ENCODE measurements at regions not wholly inside any gene's neighbourhood (a gene's known extent, or its start where the extent isn't known, plus 50 kb on each side); places are given as distances from the start of the nearest gene placed in this dataset.
"Not testable (repeated sequence)": the region's sequence is repeated elsewhere in the genome, so short reads cannot be mapped to it uniquely, and the experiment has no call there.

DNA sequence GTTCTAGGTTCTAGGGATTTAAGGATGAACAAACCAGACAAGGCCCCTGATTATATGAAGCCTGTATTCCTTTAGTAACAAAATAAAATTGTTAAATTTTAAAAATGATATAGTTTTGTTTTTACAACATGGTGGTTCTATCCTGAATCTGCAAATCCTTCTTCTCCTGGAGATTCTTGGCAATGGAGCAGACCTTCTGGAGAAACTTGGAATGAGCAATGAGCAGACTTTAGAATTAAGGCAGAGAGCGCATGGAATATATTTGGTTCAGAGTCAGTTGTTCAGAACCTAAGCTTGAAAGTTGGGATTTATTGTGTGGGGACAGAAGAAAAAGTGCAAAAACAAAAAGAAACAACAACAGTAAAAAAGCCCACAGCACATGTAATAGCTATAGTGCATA, 381.1 kb downstream of the ADGRL2 start:
- intact Hi-C loops (cut with micrococcal nuclease): no loop called here

DNA sequence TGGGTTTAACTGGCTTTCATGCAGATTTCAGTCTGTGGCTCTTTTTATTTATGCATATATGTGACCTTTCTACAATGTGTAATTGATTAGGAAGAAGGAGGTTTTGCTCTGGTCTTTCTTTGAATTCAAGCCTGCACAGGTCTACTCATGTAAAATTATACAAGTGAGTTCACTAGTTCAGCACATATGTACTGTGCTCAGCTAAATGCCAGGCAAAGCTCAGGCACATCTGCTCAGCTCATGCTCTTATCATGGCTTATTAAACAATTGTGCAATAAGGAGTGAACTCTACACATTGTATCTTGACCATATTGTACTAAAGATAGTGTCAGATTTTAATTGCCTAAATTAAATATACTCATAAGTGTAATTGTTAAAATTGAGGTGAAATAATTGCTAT, 378.4 kb downstream of the ADGRL2 start:
- intact Hi-C loops (cut with micrococcal nuclease): no loop called here

DNA sequence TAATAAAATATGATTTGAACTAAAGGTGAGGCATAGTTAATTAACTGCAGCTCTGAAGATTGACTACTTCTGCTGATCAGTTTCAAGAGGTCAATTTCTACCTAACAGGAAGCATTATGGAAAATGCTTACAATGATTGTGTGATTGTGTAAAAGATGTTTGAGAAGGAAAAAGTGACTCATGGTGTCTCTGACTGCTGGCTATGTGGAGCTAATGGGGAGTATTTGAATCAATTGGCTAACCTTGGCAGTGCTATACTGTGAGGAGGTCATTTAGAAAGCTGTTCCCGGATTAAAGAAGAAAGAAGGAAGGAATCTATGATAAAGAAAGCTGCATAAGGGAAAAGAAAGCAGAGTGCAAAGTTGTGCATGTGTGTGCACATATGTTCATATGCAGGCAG, 376.5 kb downstream of the ADGRL2 start:
- intact Hi-C loops (cut with micrococcal nuclease): no loop called here

DNA sequence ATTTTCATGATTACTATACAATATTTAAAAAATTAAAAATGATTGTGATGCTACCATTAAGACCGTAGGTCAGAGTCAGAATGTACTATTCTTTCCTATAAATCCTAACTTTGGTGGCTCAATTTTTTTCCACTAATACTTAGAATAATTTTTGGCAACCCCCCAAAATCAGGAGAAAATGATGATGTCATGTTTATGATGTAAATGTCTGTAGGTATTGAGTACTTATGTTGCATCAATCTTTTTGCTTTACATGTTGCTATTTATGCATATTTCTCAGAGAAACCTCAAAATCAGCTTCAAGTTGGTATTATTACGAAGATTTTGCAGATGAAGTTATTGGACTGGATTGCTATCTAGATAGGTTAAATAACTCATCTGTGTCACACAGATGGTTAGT, 371.2 kb downstream of the ADGRL2 start:
- intact Hi-C loops (cut with micrococcal nuclease): no loop called here

DNA sequence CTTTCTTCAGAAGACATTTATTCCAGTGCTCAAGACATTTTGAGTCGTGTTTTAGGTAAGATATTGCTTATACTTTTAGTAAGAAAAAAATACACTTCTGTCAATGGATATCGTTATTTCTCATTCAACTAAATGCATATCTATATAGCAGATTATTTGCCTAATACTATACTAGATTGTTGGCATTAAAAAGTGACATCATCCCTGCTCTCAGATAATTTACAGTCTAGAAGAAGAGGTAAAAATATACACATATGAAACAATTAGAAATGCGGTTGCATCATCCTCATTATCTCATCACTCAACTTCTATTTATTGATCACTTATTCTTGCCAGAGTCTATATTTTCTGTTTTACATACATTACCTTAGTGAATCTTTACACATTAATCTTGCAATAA, 367.7 kb downstream of the ADGRL2 start:
- intact Hi-C loops (cut with micrococcal nuclease): no loop called here

DNA sequence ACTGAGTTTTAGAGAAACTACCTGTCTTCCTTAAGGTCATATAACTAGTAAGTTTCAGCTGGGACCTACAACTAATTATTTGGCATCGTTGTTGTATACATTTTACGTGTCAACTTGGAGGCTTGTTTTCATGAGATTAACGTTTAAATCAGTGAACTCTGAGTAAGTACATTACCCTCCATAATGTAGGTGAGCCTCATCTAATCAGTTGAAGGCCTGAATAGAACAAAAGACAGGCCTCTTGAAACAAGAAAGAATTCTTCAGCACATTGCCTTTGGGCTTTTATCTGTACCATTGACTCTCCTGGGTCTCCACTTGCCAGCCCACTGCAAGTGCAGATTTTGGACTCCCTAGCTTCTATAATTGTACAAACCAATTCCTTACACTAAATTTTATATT, 364.6 kb downstream of the ADGRL2 start:
- intact Hi-C loops (cut with micrococcal nuclease): no loop called here

DNA sequence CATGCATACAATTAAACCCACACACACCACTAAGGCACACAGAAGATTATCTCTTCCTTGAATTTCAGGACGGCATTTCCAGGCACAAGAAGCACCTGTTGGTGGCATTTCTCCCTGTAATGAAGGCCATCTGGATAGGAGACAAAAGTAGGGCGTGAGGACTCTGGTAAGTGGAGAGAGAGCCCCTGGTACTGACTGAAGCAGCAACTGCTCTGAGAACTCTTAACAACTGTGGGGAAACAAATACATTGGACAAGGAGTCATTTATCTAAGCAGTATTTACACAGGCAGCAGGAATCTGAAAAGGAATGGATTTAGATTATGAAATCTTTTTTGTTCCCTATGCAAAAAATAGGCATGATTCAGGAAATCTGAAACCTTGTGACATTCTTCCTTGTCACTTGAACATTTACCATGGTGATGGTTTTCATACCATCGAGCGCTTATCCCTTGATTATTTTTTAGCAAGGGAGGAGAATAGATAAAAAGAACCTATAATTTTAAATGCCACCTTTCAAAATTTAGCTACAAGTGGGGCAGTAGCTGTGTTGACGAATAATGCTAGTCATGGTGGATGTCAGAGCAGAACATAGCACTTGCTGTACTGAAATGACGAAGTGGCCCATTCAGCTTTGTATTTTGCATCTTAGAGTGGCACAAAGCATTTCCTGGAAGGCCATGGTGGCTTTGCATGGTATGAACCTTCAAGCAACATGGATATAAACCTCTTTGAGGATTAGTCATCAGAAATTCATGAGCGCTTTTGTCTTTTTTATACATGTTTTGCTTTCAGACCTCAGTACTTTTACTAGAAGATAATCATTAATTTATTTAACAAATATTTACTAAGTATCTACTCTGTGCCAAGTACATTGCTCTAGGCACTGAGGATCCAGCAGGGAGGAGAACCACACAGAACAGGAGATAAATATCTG, 362.0 kb downstream of the ADGRL2 start:
- intact Hi-C loops (cut with micrococcal nuclease): no loop called here

DNA sequence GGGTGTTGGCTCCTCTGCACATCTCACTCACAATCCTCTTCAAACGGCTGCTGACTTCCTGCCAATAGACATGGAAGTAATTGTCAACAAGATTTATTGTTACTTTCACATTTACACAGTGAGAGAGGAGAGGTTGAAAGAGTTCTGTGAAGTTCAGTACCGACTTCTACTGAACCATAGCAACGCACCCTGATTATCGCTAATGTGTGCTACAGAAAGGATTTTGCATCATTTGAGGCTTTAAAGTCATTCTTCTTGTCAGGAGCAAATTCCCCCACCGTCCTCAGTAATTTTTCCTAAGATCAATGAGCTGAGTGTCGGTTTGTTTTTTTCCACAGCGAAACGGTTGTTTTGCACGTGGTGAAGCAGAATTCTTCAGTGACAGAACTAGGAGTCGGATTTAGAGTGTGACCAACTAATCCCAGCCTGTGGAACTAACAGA, 361.0 kb downstream of the ADGRL2 start:
- intact Hi-C loops (cut with micrococcal nuclease): no loop called here

DNA sequence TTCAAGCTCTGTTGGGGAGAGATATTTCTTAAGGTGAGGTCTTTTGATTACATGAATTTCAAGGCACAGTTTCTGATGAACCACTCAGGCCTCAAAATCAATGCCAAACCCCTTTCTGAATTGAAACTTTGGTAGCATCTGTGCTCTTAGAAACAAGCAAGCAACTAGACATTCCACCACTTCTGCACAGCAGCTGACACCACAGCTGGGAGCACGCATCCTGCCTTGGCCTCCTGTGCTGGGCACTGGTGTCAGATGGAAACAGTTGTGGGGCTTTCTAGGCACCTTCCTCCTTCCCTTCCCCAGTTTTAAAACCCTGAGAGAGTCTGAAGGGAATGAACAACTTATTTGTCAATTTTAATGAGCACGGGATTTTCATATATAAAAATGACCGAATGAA, 360.2 kb downstream of the ADGRL2 start:
- intact Hi-C loops (cut with micrococcal nuclease): no loop called here

DNA sequence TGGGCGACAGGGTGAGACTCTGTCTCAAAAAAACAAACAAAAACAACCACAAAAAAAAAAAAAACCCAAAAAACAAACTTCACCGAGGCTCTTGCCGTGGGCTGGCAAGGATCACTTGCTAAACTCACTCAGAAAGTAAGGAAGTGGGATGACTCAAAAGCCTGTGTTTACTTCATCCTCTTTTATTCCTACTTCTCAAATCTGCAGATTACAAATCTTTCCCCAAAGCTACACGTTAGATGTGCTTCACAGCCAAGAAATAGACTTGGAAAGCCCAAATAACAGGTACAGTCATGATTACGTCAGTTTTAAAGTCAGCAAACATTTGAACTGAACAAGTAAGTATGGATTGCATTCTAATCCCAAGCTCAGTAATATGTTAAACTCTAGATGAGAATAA, 359.3 kb downstream of the ADGRL2 start:
- intact Hi-C loops (cut with micrococcal nuclease): no loop called here

DNA sequence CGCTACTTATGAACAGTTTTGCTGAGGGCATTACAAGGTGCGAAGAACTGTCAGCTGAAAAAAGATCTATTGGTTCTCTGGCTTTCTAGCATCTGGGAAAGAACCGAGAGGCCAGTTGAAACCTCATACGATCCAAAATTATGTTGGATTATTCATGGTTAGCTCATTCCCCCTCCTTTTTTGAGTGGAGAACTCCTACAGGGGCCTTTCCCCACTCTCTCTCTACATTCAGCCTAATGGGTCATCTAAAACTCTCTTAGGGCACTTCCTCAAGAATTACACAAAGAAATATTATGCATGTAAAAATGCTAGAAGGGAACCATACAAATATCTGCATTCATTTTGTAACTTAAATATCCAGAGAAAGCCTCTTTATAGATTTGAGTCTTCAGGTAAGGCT, 358.2 kb downstream of the ADGRL2 start:
- intact Hi-C loops (cut with micrococcal nuclease): no loop called here

DNA sequence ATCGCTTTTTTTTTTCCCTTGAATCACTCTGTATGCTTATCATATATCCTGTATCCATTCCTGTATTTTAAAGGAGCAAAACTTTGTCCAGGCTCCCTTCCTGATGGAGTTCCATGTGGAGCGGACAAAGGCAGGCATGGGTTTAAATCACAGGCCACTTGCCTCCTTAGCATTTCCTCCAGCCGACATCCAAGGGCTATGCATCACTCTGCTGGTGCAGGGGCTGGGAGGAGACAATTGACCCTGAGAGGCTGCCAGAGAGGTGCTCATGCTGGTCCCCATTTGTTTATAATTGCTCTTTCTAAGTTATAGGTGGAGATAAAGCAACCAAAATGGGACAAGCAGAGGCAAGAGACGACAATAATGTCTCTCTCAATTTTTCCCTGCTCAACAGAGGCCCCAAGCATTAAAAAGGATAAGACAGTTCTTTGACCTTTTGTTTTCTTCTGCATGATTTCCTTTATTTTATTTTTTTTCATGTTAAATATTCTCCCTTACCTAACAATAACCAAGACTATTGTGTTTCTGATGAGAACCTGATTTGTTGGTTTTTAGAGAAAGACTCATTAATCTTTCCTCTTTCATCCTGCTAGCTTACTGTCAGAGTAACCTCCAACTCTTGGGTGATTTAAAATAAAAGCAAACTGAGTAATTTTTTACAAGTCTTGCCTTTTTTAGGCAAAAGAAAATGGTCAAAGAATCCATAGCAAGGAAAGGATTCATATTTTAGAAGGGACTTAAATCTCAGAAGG, 353.7 kb downstream of the ADGRL2 start:
- intact Hi-C loops (cut with micrococcal nuclease): no loop called here

DNA sequence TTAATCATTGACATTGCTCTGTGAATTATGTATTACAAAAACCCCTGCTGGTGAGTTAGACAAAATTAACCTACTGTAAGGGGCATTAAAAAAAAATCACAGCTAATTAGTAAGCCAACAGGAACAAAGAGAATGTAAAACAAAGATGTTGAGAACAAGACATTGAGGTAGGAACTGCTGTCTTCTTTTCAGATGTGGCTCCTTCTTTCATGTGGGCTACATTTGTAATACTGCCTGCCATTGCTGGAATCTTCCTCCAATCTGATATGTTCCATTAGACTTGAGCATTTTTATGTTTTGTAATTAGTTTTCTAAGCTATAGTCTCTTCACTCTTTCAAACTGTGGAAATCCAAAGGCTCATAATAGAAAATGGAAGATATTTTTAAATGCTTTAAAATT, 353.0 kb downstream of the ADGRL2 start:
- intact Hi-C loops (cut with micrococcal nuclease): no loop called here

DNA sequence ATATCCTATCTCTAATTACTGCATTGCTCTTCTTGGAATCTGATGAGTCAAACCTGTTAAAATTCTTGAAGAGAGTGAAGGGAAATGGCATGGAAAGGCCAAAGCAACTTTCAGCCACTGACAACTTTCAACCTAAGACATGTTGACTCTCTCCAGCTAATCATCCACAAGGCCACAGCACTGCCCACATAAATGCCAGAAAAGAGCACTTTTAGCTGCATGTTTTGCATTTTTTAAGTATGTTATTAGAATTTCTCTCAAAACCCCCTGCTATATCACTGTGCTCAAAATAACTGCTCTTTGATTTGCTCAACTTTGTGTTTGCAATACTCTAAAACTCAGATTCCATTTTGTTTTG, 352.5 kb downstream of the ADGRL2 start:
- intact Hi-C loops (cut with micrococcal nuclease): no loop called here

DNA sequence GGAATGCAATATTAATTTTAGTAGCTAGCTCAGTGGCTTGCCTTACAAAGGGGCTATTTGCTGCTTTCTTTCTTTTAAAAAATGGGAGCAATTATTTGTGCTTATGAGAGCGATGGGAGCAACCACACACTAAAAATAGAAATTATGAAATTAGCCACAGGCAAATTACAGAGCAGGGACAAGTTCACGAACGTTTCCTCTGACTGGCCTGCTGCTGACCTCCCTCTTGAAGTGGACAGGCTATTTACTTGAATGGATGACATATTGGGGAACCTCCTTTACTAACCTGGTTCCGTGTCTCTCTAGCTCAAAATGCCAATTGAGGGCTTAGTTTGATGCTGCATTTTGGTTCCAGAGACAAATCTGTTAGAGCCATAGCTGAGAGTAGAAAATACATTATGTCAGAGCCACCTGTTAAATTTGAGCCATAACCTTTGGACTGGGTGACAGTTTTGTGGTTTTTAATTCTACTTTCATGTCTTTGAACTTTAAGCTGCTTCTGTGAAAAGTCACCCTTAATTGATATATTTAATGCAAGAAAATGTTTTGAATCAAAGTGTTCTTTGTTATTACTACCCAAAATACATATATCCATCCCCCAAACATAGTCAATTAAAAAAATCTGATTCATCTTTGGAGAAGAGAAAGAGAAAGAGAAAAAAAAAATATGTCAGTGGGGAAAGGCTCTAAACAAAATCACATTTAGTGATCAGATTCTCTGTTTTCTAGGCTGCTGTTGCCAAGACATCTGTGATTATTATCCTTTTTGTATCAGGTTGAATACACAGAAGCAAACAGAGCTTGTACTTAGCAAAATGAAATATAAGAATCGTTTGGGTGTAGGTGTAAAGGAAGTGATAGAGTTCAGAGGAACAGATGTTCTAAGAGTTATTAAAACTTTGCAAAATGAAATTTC, 351.9 kb downstream of the ADGRL2 start:
- intact Hi-C loops (cut with micrococcal nuclease): no loop called here

DNA sequence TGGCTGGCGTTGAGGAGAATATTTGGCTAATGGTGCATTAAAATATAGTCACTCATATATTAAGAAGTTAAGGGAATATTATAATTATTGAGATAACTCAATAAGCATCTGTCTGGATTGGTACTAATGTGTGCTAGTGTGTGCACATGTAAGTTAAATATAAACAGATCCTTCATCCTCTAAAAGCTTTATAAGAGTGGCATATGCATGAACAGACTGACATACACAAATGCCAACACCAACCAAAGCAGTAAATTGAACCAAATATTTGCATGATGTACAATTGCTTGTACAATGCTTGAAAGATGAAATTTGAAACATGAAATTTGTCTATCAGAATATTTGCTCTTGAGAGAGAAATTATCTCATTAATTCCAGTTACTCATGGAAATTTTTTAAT, 344.9 kb downstream of the ADGRL2 start:
- intact Hi-C loops (cut with micrococcal nuclease): no loop called here

DNA sequence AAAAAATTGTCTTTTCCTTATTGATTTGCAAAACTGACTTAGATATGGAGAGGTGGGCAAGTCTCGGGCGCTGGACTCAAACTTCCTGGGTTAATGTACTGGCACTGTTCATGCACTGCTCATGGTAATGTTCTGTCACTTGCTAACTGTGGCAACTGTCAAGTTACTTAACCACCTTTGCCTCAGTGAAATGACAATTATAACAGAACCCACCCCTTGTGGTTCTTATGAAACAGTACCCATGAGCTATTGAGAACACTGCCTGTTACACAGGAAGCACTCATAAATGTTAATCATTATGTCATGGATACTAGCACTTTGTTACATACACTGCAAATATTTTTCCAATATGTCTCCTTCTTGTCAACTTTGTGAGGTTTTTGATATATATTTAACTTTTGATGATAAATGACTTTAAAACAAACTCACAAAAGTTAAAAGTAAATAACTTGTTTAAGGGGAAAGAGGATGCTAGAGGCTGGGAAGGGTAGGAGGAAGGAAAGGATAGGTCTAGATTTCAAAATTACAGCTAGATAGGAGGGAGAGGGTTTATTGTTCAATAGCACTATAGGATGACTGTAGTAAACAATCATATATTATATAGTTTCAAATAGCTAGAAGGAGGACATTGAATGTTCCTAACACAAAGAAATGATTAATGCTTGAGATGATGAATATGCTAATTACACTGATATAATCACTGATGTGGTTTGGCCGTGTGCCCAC, 342.5 kb downstream of the ADGRL2 start:
- intact Hi-C loops (cut with micrococcal nuclease): no loop called here

DNA sequence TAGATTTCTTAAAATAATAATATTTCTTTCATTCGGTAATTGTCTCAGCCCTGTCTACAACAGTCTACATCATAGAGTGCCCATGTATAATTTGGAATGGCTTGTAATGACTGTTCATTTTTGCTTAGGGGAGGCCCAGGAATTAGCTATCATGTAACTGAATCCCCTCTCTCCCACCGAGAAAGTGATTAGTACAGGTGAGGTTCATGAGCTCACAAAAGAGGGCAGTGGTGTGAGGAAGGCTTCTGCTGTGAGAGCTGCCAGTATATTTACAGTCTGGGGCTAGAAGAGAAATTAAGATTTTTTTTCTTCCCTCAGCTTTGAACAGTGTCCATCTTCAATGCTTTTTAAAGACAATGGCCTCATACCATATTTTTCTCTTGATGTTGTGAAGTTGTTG, 340.7 kb downstream of the ADGRL2 start:
- intact Hi-C loops (cut with micrococcal nuclease): no loop called here

DNA sequence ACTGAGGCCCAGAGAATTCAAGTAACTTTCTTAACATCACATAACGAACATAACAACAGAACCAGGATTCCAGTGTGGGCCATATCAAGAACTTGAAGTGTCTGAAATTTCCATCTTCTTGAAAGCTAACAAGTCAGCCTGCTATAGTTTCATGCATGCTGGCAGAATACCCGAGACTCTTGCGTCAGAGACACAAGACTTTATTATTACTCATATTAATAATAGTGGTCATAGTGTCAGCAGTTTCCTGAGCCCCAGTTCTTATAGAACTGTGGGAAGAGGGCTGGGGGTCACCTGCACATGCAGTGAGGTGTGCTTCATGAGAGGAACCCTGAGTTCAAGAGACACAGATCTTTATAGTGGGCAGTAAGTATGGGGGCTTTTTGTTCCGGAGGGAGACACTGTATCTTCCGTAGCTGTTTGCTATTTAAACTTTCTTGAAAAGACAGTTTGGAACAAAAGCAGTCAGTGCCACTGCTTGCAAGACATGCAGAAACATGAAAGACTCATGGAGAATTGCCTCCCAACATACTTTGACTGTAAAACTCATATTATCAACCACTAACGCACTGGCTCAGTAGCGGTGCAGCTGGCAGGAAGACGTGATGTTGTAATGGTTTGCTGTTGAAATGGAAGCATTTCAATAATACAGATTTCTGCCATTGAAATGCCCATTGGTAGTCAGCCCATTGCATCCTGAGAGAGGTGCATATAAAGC, 339.2 kb downstream of the ADGRL2 start:
- intact Hi-C loops (cut with micrococcal nuclease): no loop called here

DNA sequence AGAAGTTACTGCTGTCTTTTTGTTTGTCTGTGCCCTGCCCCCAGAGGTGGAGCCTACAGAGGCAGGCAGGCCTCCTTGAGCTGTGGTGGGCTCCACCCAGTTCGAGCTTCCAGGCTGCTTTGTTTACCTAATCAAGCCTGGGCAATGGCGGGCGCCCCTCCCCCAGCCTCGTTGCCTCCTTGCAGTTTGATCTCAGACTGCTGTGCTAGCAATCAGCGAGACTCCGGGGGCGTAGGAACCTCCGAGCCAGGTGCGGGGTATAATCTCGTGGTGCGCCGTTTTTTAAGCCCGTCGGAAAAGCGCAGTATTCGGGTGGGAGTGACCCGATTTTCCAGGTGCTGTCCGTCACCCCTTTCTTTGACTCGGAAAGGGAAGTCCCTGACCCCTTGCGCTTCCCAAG, 335.6 kb downstream of the ADGRL2 start:
- intact Hi-C loops (cut with micrococcal nuclease): not testable (repeated sequence)
